GM12878 (cell line): ENCODE measurements at regions not wholly inside any gene's neighbourhood (a gene's known extent, or its start where the extent isn't known, plus 50 kb on each side); places are given as distances from the start of the nearest gene placed in this dataset.

Experiments used
- ATAC-seq: fragments of 200-7000 bp; cut with Tn5 transposase; 3 replicates; pipeline ENCODE4 v1.9.1; 2020; ENCODE audit warnings: mild to moderate bottlenecking, moderate library complexity
- BruUV-seq: library from RNA; stranded (reverse); fragments of 400-500 nt; replicated peaks from 2 replicates; lab custom pipeline; 2021; lab: Mats Ljungman, UMichigan
- CTCF ChIA-PET: fragments of 300-600 bp; sonication (Branson Sonifier 250); formaldehyde crosslinking; extraction: SDS; loops from one replicate; lab custom pipeline; 2021; ENCODE audit warnings: inconsistent platforms; lab: Yijun Ruan, JAX
- POLR2A ChIA-PET: fragments of 350-600 bp; formaldehyde crosslinking; extraction: SDS; loops from one replicate; lab custom pipeline; 2021; ENCODE audit warnings: inconsistent platforms; lab: Charles Lee
- RAD21 ChIA-PET: fragments of 300-600 bp; sonication (Branson Sonifier 250); formaldehyde crosslinking; loops from one replicate; lab custom pipeline; 2023; ENCODE audit warnings: antibody characterized with exemption; ENCODE audit not compliant: unreplicated experiment; lab: Charles Lee
- SMC1A ChIA-PET: fragments of 300-600 bp; sonication (Branson Sonifier 250); formaldehyde crosslinking; loops from one replicate; lab custom pipeline; 2023; ENCODE audit not compliant: unreplicated experiment, uncharacterized antibody; lab: Charles Lee
- DNase-seq: peaks from one replicate; pipeline ENCODE4 v3.0.0-alpha.2; 2011; ENCODE audit warnings: low read depth, low spot score
- FAIRE-seq: peaks from 3 replicates; lab custom pipeline; 2011; peaks lifted over from hg19 to GRCh38; lab: Jason Lieb, UNC
- H2AFZ ChIP-seq: 2 replicates; pipeline ENCODE4 v1.6.0; 2011; ENCODE audit warnings: low read depth, low read length, control low read depth; ENCODE audit not compliant: control insufficient read depth
- H3K27ac ChIP-seq: 2 replicates; pipeline ENCODE4 v1.5.1; 2011; ENCODE audit warnings: control low read depth; ENCODE audit not compliant: control insufficient read depth, insufficient read depth
- H3K27me3 ChIP-seq, 2 experiments: replicated peaks in 1 of 2; 2 replicates each; pipeline versions ENCODE4 v1.6.0 to v1.6.1; 2011; ENCODE audit warnings: low read length in 1 of 2; ENCODE audit not compliant: control insufficient read depth in 2 of 2, insufficient read depth in 2 of 2
- H3K36me3 ChIP-seq, 2 experiments: 2 replicates each; pipeline ENCODE4 v1.5.1; 2011; ENCODE audit warnings: low read length in 1 of 2; ENCODE audit not compliant: control insufficient read depth in 2 of 2, insufficient read depth in 2 of 2
- H3K4me1 ChIP-seq: 2 replicates; pipeline ENCODE4 v1.6.1; 2011; ENCODE audit warnings: mild to moderate bottlenecking, low read length, moderate library complexity, mixed read lengths; ENCODE audit not compliant: control insufficient read depth, insufficient read depth
- H3K4me2 ChIP-seq: 2 replicates; pipeline ENCODE4 v1.6.0; 2011; ENCODE audit warnings: control low read depth; ENCODE audit not compliant: control insufficient read depth, insufficient read depth
- H3K4me3 ChIP-seq: fragments of 200-600 bp; sonication (generic); 2 replicates; pipeline ENCODE4 v1.5.1; 2016
- H3K79me2 ChIP-seq: 2 replicates; pipeline ENCODE4 v1.6.0; 2011; ENCODE audit warnings: low read length; ENCODE audit not compliant: control insufficient read depth, insufficient read depth
- H3K9ac ChIP-seq: 2 replicates; pipeline ENCODE4 v1.8.0; 2011; ENCODE audit warnings: low read length, control low read depth, mixed read lengths; ENCODE audit not compliant: control insufficient read depth, insufficient read depth
- H3K9me3 ChIP-seq: replicated peaks from 3 replicates; pipeline ENCODE4 v1.5.1; 2011; ENCODE audit warnings: mild to moderate bottlenecking, low read length; ENCODE audit not compliant: control insufficient read depth, insufficient read depth
- H4K20me1 ChIP-seq: 2 replicates; pipeline ENCODE4 v1.6.0; 2011; ENCODE audit not compliant: control insufficient read depth, insufficient read depth
- BHLHE40 ChIP-seq, 2 experiments: fragments of 450-650 bp in 1 of 2; IDR thresholded peaks; 2 replicates each; pipeline ENCODE4 v1.6.1; 2011 to 2017; ENCODE audit warnings: low read depth in 2 of 2, borderline replicate concordance in 1 of 2, improper control_type of control experiment in 1 of 2, low read length in 1 of 2, mild to moderate bottlenecking in 1 of 2
- CUX1 ChIP-seq: IDR thresholded peaks from 2 replicates; pipeline ENCODE4 v1.6.1; 2012; ENCODE audit warnings: improper control_type of control experiment, low read depth, low read length; ENCODE audit not compliant: insufficient replicate concordance
- FOXK2 ChIP-seq: fragments of 450-650 bp; IDR thresholded peaks from 2 replicates; pipeline ENCODE4 v1.6.1; 2017; ENCODE audit warnings: mild to moderate bottlenecking, moderate library complexity
- HDAC2 ChIP-seq: fragments of 200-600 bp; sonication (generic); IDR thresholded peaks from 2 replicates; pipeline ENCODE4 v1.6.1; 2017
- NKRF ChIP-seq: fragments of 450-650 bp; conservative IDR thresholded peaks from 2 replicates; pipeline ENCODE4 v1.6.1; 2017; ENCODE audit warnings: mild to moderate bottlenecking, moderate library complexity
- POLR2A ChIP-seq: IDR thresholded peaks from 2 replicates; pipeline ENCODE4 v1.6.1; 2011; ENCODE audit warnings: low read depth, mild to moderate bottlenecking, low read length
- ZSCAN29 ChIP-seq: fragments of 450-650 bp; IDR thresholded peaks from 2 replicates; pipeline ENCODE4 v1.6.1; 2017; ENCODE audit warnings: mild to moderate bottlenecking, moderate library complexity
- WGBS: methylation state at CpG from one replicate; pipeline ENCODE4 v1.1.6; 2016; ENCODE audit warnings: low lambda C conversion rate; ENCODE audit not compliant: insufficient replicate concordance, insufficient coverage; ENCODE audit errors: missing lambda C conversion rate; 5-methylcytosine and 5-hydroxymethylcytosine counted together
- in situ Hi-C: fragments of 300-500 bp; cut with MboI; formaldehyde crosslinking; loops from 9 replicates; pipeline ENCODE4 v1.14.3; 2018; ENCODE audit warnings: mixed read lengths
- intact Hi-C: fragments of 100-400 bp; cut with micrococcal nuclease; formaldehyde crosslinking; loops from one replicate; pipeline ENCODE4 v1.14.2; 2022; ENCODE audit not compliant: unreplicated experiment

- BruUV-seq = no TSS peak
- no peaks in the 10 kb centered on the region for H3K9me3 ChIP-seq
- CTCF ChIA-PET = interaction anchor here (0.7 to 9.6 kb wide), 18 partner anchors 9 to 734 kb away, joined by 3 to 130 read pairs (median 6); no protein-coding TSS in a partner anchor
- SMC1A ChIA-PET = interaction anchor here (0.6 to 6.9 kb wide), 15 partner anchors 9 to 1553 kb away, joined by 3 to 63 read pairs (median 4); no protein-coding TSS in a partner anchor
- H3K79me2 ChIP-seq = no peaks in the 10 kb centered on the region
- H2AFZ ChIP-seq = no peak overlapping the region
- ATAC-seq (no peak), DNase-seq (no peak)
- no peak overlapping the region for H3K9ac ChIP-seq
- no peaks in the 10 kb centered on the region for H4K20me1 ChIP-seq
- POLR2A ChIA-PET = no interaction called here
- no peaks in the 10 kb centered on the region; a peak in 1 of 4 replicates for H3K27me3 ChIP-seq
- no peaks in the 10 kb centered on the region for H3K4me1 ChIP-seq
- no peak overlapping the region for H3K27ac ChIP-seq
- no peak overlapping the region for H3K4me3 ChIP-seq
- 52% methylated on average over 4 of the region's 4 CpGs for WGBS
- in situ Hi-C loops = loop anchor here (5.0 to 10.0 kb wide), 2 partner anchors 298 to 735 kb away; partner anchors contain the start of gene PDGFRA
- H3K4me2 ChIP-seq = no peak overlapping the region
- intact Hi-C loops = no loop called here
- no peak for TF ChIP-seq HDAC2
- TF ChIP-seq BHLHE40 (IDR thresholded peaks at IDR 0.05; ENCODE audit: borderline replicate concordance in 1 of 2, low read depth in 2 of 2, low read length in 1 of 2) = no peak
- TF ChIP-seq FOXK2 = no peak
- TF ChIP-seq, all 136 proteins: peak for 0
- RAD21 ChIA-PET = interaction anchor here (0.7 to 3.2 kb wide), 11 partner anchors 14 to 304 kb away, joined by 3 to 29 read pairs (median 3); no protein-coding TSS in a partner anchor
- H3K36me3 ChIP-seq = no peaks in the 10 kb centered on the region
- FAIRE-seq = no peak
These were observed 135.1 kb downstream of the CHIC2 start for GRCh38 chr4:53929311-53929710.

- no peak for FAIRE-seq
- TF ChIP-seq POLR2A = no peak
- no peak for TF ChIP-seq CUX1
- TF ChIP-seq ZSCAN29 = no peak
- TF ChIP-seq NKRF = no peak
These were observed 135.6 kb downstream of the CHIC2 start for GRCh38 chr4:53928825-53929224.

More at GRCh38 chr4:53928825-53929224, 135.6 kb downstream of the CHIC2 start:
- no peak overlapping the region for H3K4me3 ChIP-seq
- DNase-seq = no peak
- intact Hi-C loops = no loop called here
- no peak overlapping the region for H3K27ac ChIP-seq
- in situ Hi-C loops = loop anchor here (5.0 to 10.0 kb wide), 2 partner anchors 298 to 734 kb away; partner anchors contain the start of gene PDGFRA
- no peaks in the 10 kb centered on the region for H3K4me1 ChIP-seq
- no peaks in the 10 kb centered on the region; a peak in 1 of 4 replicates for H3K27me3 ChIP-seq
- no peak for ATAC-seq
- H3K9me3 ChIP-seq = no peaks in the 10 kb centered on the region
- ChIA-PET SMC1A (interaction anchor here (0.6 to 6.9 kb wide), 8 partner anchors 20 to 307 kb away, joined by 3 to 63 read pairs (median 6); no protein-coding TSS in a partner anchor), CTCF (interaction anchor here (0.6 to 9.6 kb wide), 8 partner anchors 9 to 304 kb away, joined by 3 to 130 read pairs (median 11); no protein-coding TSS in a partner anchor), POLR2A (no interaction called here), RAD21 (interaction anchor here (1.4 to 3.2 kb wide), 6 partner anchors 223 to 305 kb away, joined by 3 to 29 read pairs (median 7); no protein-coding TSS in a partner anchor)
- no peaks in the 10 kb centered on the region for H3K36me3 ChIP-seq
- BruUV-seq = no TSS peak
- no peaks in the 10 kb centered on the region for H4K20me1 ChIP-seq
- H2AFZ ChIP-seq = no peak overlapping the region
- H3K9ac ChIP-seq = no peak overlapping the region
- no peaks in the 10 kb centered on the region for H3K79me2 ChIP-seq
- H3K4me2 ChIP-seq = no peak overlapping the region
